ENCODE measurements at regions not wholly inside any gene's neighbourhood (a gene's known extent, or its start where the extent isn't known, plus 50 kb on each side); places are given as distances from the start of the nearest gene placed in this dataset.

DNA sequence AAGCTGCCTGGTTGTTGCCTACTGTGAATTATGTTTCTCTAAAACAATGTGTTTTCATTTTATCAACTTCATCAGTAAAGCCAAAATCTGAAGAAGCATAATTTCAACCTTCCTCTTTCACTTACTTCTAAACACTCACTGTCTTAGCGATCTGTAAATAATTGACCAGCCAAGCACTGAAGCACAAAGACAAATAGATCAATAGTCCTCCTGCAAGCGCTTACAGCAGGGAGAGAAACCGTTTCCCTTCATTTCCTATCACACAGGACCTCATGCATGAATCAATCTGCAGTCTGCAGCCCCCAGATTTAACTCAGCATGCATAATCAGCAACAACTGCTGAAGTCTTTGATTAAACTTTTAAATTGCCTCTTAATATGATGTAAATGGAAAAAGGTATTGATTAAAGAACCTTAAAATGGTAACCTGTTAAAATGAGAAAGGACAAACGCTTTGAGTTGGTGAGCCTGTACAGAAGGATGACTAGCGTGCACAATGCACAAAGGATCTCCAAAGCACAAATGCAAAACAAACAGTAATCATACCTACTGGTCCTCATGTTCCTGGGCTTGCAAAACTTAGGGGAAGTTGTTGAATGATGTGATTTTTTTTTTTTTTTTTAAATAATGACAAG lies 370.2 kb upstream of the ZNF385D start:
- Histone ChIP-seq H3K36me3 (ENCODE audit: insufficient read depth, low read length, poor library complexity, severe bottlenecking) (no peaks in the 10 kb centered on the region), H3K9me3 (ENCODE audit: low read depth, low read length, poor library complexity, severe bottlenecking) (no peaks in the 10 kb centered on the region), H3K4me3 (ENCODE audit: low read depth, low read length, poor library complexity, severe bottlenecking) (no peak overlapping the region), H3K27ac (ENCODE audit: low read depth, low read length, poor library complexity, severe bottlenecking) (no peak overlapping the region), H3K4me1 (ENCODE audit: insufficient read depth, low read length, poor library complexity, severe bottlenecking) (no peaks in the 10 kb centered on the region), H3K27me3 (replicated peaks; ENCODE audit: insufficient read depth, low read depth, low read length, poor library complexity) (no peaks in the 10 kb centered on the region)
- no TSS peak for BruUV-seq (replicated peaks)
- POLR2A ChIA-PET (ENCODE audit: low non-redundant PET): no interaction called here
- CTCF ChIA-PET: no interaction called here
- TF ChIP-seq, protein P1, sequence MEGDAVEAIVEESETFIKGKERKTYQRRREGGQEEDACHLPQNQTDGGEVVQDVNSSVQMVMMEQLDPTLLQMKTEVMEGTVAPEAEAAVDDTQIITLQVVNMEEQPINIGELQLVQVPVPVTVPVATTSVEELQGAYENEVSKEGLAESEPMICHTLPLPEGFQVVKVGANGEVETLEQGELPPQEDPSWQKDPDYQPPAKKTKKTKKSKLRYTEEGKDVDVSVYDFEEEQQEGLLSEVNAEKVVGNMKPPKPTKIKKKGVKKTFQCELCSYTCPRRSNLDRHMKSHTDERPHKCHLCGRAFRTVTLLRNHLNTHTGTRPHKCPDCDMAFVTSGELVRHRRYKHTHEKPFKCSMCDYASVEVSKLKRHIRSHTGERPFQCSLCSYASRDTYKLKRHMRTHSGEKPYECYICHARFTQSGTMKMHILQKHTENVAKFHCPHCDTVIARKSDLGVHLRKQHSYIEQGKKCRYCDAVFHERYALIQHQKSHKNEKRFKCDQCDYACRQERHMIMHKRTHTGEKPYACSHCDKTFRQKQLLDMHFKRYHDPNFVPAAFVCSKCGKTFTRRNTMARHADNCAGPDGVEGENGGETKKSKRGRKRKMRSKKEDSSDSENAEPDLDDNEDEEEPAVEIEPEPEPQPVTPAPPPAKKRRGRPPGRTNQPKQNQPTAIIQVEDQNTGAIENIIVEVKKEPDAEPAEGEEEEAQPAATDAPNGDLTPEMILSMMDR (conservative IDR thresholded peaks at IDR 0.05; ENCODE audit: low read depth, low read length): no peak
- no peak for TF ChIP-seq EZH2 (IDR thresholded peaks at IDR 0.05; ENCODE audit: borderline replicate concordance, low read depth, low read length, poor library complexity, severe bottlenecking)
- intact Hi-C loops (cut with micrococcal nuclease; ENCODE audit: unreplicated experiment): no loop called here
- DNase-seq (ENCODE audit: low spot score): no peak

DNA sequence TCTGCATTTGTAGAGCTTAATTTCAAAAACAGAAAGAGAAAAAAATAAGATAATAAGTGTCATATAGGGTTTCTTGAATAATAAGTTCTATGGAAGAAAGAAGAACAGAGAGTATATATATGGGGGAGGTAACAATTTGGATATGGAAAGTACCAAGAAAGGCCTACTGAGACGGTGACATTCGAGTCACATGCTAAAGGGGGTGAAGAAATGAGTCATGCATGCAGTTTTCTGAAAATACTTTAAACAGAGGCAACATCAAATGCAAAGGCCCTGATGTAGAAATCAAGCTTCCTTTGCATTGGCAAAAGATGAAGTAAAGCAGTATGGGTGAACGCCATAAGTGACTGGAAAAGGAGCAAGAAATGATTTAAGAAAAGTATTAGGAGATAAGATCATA lies 371.6 kb upstream of the ZNF385D start:
- ChIA-PET POLR2A (ENCODE audit: low non-redundant PET) (no interaction called here), CTCF (no interaction called here)
- Histone ChIP-seq H3K9me3 (ENCODE audit: low read depth, low read length, poor library complexity, severe bottlenecking) (no peaks in the 10 kb centered on the region), H3K4me1 (ENCODE audit: insufficient read depth, low read length, poor library complexity, severe bottlenecking) (no peaks in the 10 kb centered on the region), H3K27ac (ENCODE audit: low read depth, low read length, poor library complexity, severe bottlenecking) (no peak overlapping the region), H3K4me3 (ENCODE audit: low read depth, low read length, poor library complexity, severe bottlenecking) (no peak overlapping the region), H3K36me3 (ENCODE audit: insufficient read depth, low read length, poor library complexity, severe bottlenecking) (no peaks in the 10 kb centered on the region), H3K27me3 (replicated peaks; ENCODE audit: insufficient read depth, low read depth, low read length, poor library complexity) (no peaks in the 10 kb centered on the region)
- BruUV-seq (replicated peaks): no TSS peak
- DNase-seq (ENCODE audit: low spot score): no peak
- no peak for TF ChIP-seq EZH2 (IDR thresholded peaks at IDR 0.05; ENCODE audit: borderline replicate concordance, low read depth, low read length, poor library complexity, severe bottlenecking)
- TF ChIP-seq, protein P1 (conservative IDR thresholded peaks at IDR 0.05; ENCODE audit: low read depth, low read length): no peak
- intact Hi-C loops (cut with micrococcal nuclease; ENCODE audit: unreplicated experiment): no loop called here

- BruUV-seq (replicated peaks): no TSS peak
- no peaks in the 10 kb centered on the region for H3K4me1 ChIP-seq (ENCODE audit: insufficient read depth, low read length, poor library complexity, severe bottlenecking)
- CTCF ChIA-PET: no interaction called here
- no peaks in the 10 kb centered on the region for H3K36me3 ChIP-seq (ENCODE audit: insufficient read depth, low read length, poor library complexity, severe bottlenecking)
- DNase-seq (ENCODE audit: low spot score): no peak
- H3K27ac ChIP-seq (ENCODE audit: low read depth, low read length, poor library complexity, severe bottlenecking): no peak overlapping the region
- POLR2A ChIA-PET (ENCODE audit: low non-redundant PET): no interaction called here
- intact Hi-C loops (cut with micrococcal nuclease; ENCODE audit: unreplicated experiment): no loop called here
- no peaks in the 10 kb centered on the region for H3K9me3 ChIP-seq (ENCODE audit: low read depth, low read length, poor library complexity, severe bottlenecking)
- H3K27me3 ChIP-seq (replicated peaks; ENCODE audit: insufficient read depth, low read depth, low read length, poor library complexity): no peaks in the 10 kb centered on the region
- no peak overlapping the region for H3K4me3 ChIP-seq (ENCODE audit: low read depth, low read length, poor library complexity, severe bottlenecking)
- TF ChIP-seq, protein P1 (conservative IDR thresholded peaks at IDR 0.05; ENCODE audit: low read depth, low read length): no peak
- TF ChIP-seq EZH2 (IDR thresholded peaks at IDR 0.05; ENCODE audit: borderline replicate concordance, low read depth, low read length, poor library complexity, severe bottlenecking): no peak
Measured at GRCh38 chr3:22129101-22129500, 378.1 kb upstream of the ZNF385D start.
